ENCODE measurements at regions not wholly inside any gene's neighbourhood (a gene's known extent, or its start where the extent isn't known, plus 50 kb on each side); places are given as distances from the start of the nearest gene placed in this dataset.

GRCh38 chr1:87899746-87900145 lies 571.1 kb downstream of the LMO4 start:
- in situ Hi-C loops (cut with HindIII; ENCODE audit: low sequenced_read_pairs): no loop called here

- in situ Hi-C loops (cut with HindIII; ENCODE audit: low sequenced_read_pairs): no loop called here
Measured at GRCh38 chr1:87902830-87903229, 574.1 kb downstream of the LMO4 start.

- in situ Hi-C loops (cut with HindIII; ENCODE audit: low sequenced_read_pairs): no loop called here
Measured at GRCh38 chr1:87903242-87903641, 574.6 kb downstream of the LMO4 start.

GRCh38 chr1:87904651-87905050 lies 576.0 kb downstream of the LMO4 start:
- in situ Hi-C loops (cut with HindIII; ENCODE audit: low sequenced_read_pairs): no loop called here

GRCh38 chr1:87905651-87906050 lies 577.0 kb downstream of the LMO4 start:
- in situ Hi-C loops (cut with HindIII; ENCODE audit: low sequenced_read_pairs): no loop called here

GRCh38 chr1:87906078-87906477 lies 577.4 kb downstream of the LMO4 start:
- in situ Hi-C loops (cut with HindIII; ENCODE audit: low sequenced_read_pairs): no loop called here

GRCh38 chr1:87913361-87913760 lies 584.7 kb downstream of the LMO4 start:
- in situ Hi-C loops (cut with HindIII; ENCODE audit: low sequenced_read_pairs): no loop called here

- in situ Hi-C loops (cut with HindIII; ENCODE audit: low sequenced_read_pairs): no loop called here
Measured at GRCh38 chr1:87914396-87914795, 585.7 kb downstream of the LMO4 start.

- in situ Hi-C loops (cut with HindIII; ENCODE audit: low sequenced_read_pairs): no loop called here
Measured at GRCh38 chr1:87915771-87916170, 587.1 kb downstream of the LMO4 start.

- in situ Hi-C loops (cut with HindIII; ENCODE audit: low sequenced_read_pairs): no loop called here
Measured at GRCh38 chr1:87916965-87917364, 588.3 kb downstream of the LMO4 start.

GRCh38 chr1:87918398-87918797 lies 589.7 kb downstream of the LMO4 start:
- in situ Hi-C loops (cut with HindIII; ENCODE audit: low sequenced_read_pairs): no loop called here

- in situ Hi-C loops (cut with HindIII; ENCODE audit: low sequenced_read_pairs): no loop called here
Measured at GRCh38 chr1:87922885-87923284, 594.2 kb downstream of the LMO4 start.

GRCh38 chr1:87926131-87926830 lies 597.6 kb downstream of the LMO4 start:
- in situ Hi-C loops (cut with HindIII; ENCODE audit: low sequenced_read_pairs): loop anchor here (25.0 kb wide), 1 partner anchor 614 kb away; no protein-coding TSS in a partner anchor

- in situ Hi-C loops (cut with HindIII; ENCODE audit: low sequenced_read_pairs): loop anchor here (25.0 kb wide), 1 partner anchor 615 kb away; no protein-coding TSS in a partner anchor
Measured at GRCh38 chr1:87926921-87927320, 598.2 kb downstream of the LMO4 start.

- in situ Hi-C loops (cut with HindIII; ENCODE audit: low sequenced_read_pairs): loop anchor here (25.0 kb wide), 1 partner anchor 615 kb away; no protein-coding TSS in a partner anchor
Measured at GRCh38 chr1:87927391-87928280, 599.0 kb downstream of the LMO4 start.

- in situ Hi-C loops (cut with HindIII; ENCODE audit: low sequenced_read_pairs): loop anchor here (25.0 kb wide), 1 partner anchor 616 kb away; no protein-coding TSS in a partner anchor
Measured at GRCh38 chr1:87928623-87929022, 599.9 kb downstream of the LMO4 start.

- in situ Hi-C loops (cut with HindIII; ENCODE audit: low sequenced_read_pairs): loop anchor here (25.0 kb wide), 1 partner anchor 618 kb away; no protein-coding TSS in a partner anchor
Measured at GRCh38 chr1:87929906-87930305, 601.2 kb downstream of the LMO4 start.

- in situ Hi-C loops (cut with HindIII; ENCODE audit: low sequenced_read_pairs): loop anchor here (25.0 kb wide), 1 partner anchor 618 kb away; no protein-coding TSS in a partner anchor
Measured at GRCh38 chr1:87930796-87931195, 602.1 kb downstream of the LMO4 start.

GRCh38 chr1:87933171-87933570 lies 604.5 kb downstream of the LMO4 start:
- in situ Hi-C loops (cut with HindIII; ENCODE audit: low sequenced_read_pairs): loop anchor here (25.0 kb wide), 1 partner anchor 621 kb away; no protein-coding TSS in a partner anchor

GRCh38 chr1:87935130-87935529 lies 606.5 kb downstream of the LMO4 start:
- in situ Hi-C loops (cut with HindIII; ENCODE audit: low sequenced_read_pairs): loop anchor here (25.0 kb wide), 1 partner anchor 623 kb away; no protein-coding TSS in a partner anchor

GRCh38 chr1:87937831-87938395 lies 609.2 kb downstream of the LMO4 start:
- in situ Hi-C loops (cut with HindIII; ENCODE audit: low sequenced_read_pairs): loop anchor here (25.0 kb wide), 1 partner anchor 626 kb away; no protein-coding TSS in a partner anchor

All from endothelial cell of hepatic sinusoid (primary cell).